Neural progenitor cell (in vitro differentiated cells): ENCODE measurements at regions not wholly inside any gene's neighbourhood (a gene's known extent, or its start where the extent isn't known, plus 50 kb on each side); places are given as distances from the start of the nearest gene placed in this dataset.

Source experiments
- DNase-seq: peaks from one replicate; pipeline ENCODE4 v3.0.0-alpha.2; 2016; ENCODE audit warnings: low spot score
- H2AFZ ChIP-seq: fragments of 200-600 bp; sonication (generic); replicated peaks from 2 replicates; pipeline ENCODE4 v1.6.1; 2016; ENCODE audit warnings: antibody characterized with exemption
- H3F3A ChIP-seq: fragments of 200-600 bp; sonication (generic); 2 replicates; pipeline ENCODE4 v1.6.1; 2016; ENCODE audit warnings: antibody characterized with exemption, low read depth
- H3K27ac ChIP-seq: fragments of 200-600 bp; sonication (generic); 2 replicates; pipeline ENCODE4 v1.5.1; 2016; ENCODE audit warnings: mild to moderate bottlenecking
- H3K27me3 ChIP-seq: fragments of 200-600 bp; sonication (generic); 2 replicates; pipeline ENCODE4 v1.6.1; 2016; ENCODE audit warnings: mild to moderate bottlenecking, moderate library complexity
- H3K36me3 ChIP-seq: fragments of 200-600 bp; sonication (generic); 2 replicates; pipeline ENCODE4 v1.5.1; 2016
- H3K4me1 ChIP-seq: fragments of 200-600 bp; sonication (generic); 2 replicates; pipeline ENCODE4 v1.6.1; 2016; ENCODE audit warnings: mixed run types
- H3K4me2 ChIP-seq: fragments of 200-600 bp; sonication (generic); 2 replicates; pipeline ENCODE4 v1.6.1; 2016
- H3K4me3 ChIP-seq: fragments of 200-600 bp; sonication (generic); 2 replicates; pipeline ENCODE4 v1.5.1; 2016
- H3K79me2 ChIP-seq: fragments of 200-600 bp; sonication (generic); 2 replicates; pipeline ENCODE4 v1.6.1; 2016; ENCODE audit warnings: low read depth
- H3K9ac ChIP-seq: fragments of 200-600 bp; sonication (generic); 2 replicates; pipeline ENCODE4 v1.6.1; 2016
- H3K9me3 ChIP-seq: fragments of 200-600 bp; sonication (generic); 2 replicates; pipeline ENCODE4 v1.5.1; 2016; ENCODE audit warnings: low read depth
- H4K20me1 ChIP-seq: fragments of 200-600 bp; sonication (generic); 2 replicates; pipeline ENCODE4 v1.6.1; 2016; ENCODE audit warnings: low read depth
- H3K27ac Mint-ChIP-seq: 3 replicates; pipeline ENCODE4 v1.8.0; 2021; ENCODE audit warnings: mixed read lengths
- H3K27me3 Mint-ChIP-seq: 2 replicates; pipeline ENCODE4 v1.8.0; 2022; ENCODE audit warnings: low read depth, mild to moderate bottlenecking, inconsistent platforms, moderate library complexity, mixed read lengths; ENCODE audit not compliant: insufficient read depth
- H3K36me3 Mint-ChIP-seq: 3 replicates; pipeline ENCODE4 v1.8.0; 2021; ENCODE audit warnings: mixed read lengths
- H3K4me1 Mint-ChIP-seq: 3 replicates; pipeline ENCODE4 v1.8.0; 2021; ENCODE audit warnings: mixed read lengths
- H3K4me3 Mint-ChIP-seq: 3 replicates; pipeline ENCODE4 v1.8.0; 2021; ENCODE audit warnings: mild to moderate bottlenecking, moderate library complexity, mixed read lengths
- H3K9me3 Mint-ChIP-seq: 3 replicates; pipeline ENCODE4 v1.8.0; 2020; ENCODE audit warnings: mixed read lengths
- CTCF ChIP-seq: fragments of 200-600 bp; sonication (generic); IDR thresholded peaks from 2 replicates; pipeline ENCODE4 v1.5.1; 2017; ENCODE audit warnings: antibody characterized with exemption, mild to moderate bottlenecking
- EZH2 ChIP-seq: fragments of 200-600 bp; sonication (generic); IDR thresholded peaks from 2 replicates; pipeline ENCODE4 v1.6.1; 2017; ENCODE audit warnings: antibody characterized with exemption, mild to moderate bottlenecking, moderate library complexity
- EZH2phosphoT487 ChIP-seq: fragments of 200-600 bp; sonication (generic); IDR thresholded peaks from 2 replicates; pipeline ENCODE4 v1.6.1; 2017; ENCODE audit warnings: antibody characterized with exemption

GRCh38 chr12:104846056-104846767 lies 111.9 kb downstream of the SLC41A2 start:
- Histone ChIP-seq H3K9ac (no peak overlapping the region), H3K4me2 (no peak overlapping the region), H3K27ac (no peak overlapping the region), H4K20me1 (no peaks in the 10 kb centered on the region), H3K9me3 (no peaks in the 10 kb centered on the region), H3K27me3 (no peaks in the 10 kb centered on the region), H3F3A (no peaks in the 10 kb centered on the region), H3K4me1 (no peaks in the 10 kb centered on the region), H3K4me3 (no peak overlapping the region), H3K36me3 (no peaks in the 10 kb centered on the region), H2AFZ (no peak overlapping the region), H3K79me2 (no peaks in the 10 kb centered on the region)
- H3K9me3 Mint-ChIP-seq, result no peaks in the 10 kb centered on the region
- no peak overlapping the region for H3K4me3 Mint-ChIP-seq
- H3K27me3 Mint-ChIP-seq, result no peaks in the 10 kb centered on the region
- no peaks in the 10 kb centered on the region for H3K4me1 Mint-ChIP-seq
- no peaks in the 10 kb centered on the region for H3K36me3 Mint-ChIP-seq
- no peak for TF ChIP-seq EZH2phosphoT487
- TF ChIP-seq EZH2, result no peak
- TF ChIP-seq CTCF, result no peak
- H3K27ac Mint-ChIP-seq, result no peak overlapping the region
- no peak for DNase-seq

DNA sequence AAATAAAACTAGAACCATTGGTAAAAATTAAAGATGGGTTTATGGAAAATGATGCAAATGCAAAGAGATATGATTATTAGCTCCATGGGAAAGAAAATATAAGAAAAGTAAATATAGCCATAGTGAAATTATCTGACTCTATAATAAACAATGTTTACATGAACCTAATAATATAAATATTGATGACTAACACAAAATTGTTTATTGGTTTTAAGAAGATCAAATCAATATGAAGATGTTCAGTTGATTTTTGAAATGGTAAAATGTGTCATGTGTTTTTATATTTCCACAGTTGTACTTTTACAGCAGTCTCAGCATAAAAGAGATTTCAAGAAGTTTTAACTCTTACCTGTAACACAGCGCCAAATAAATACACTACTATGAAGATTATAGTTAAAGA lies 114.0 kb downstream of the SLC41A2 start:
- Mint-ChIP-seq H3K27ac (no peak overlapping the region), H3K36me3 (no peaks in the 10 kb centered on the region), H3K4me3 (no peak overlapping the region), H3K4me1 (no peaks in the 10 kb centered on the region), H3K9me3 (no peaks in the 10 kb centered on the region), H3K27me3 (no peaks in the 10 kb centered on the region)
- Histone ChIP-seq H3K79me2 (no peaks in the 10 kb centered on the region), H3K4me1 (no peaks in the 10 kb centered on the region), H3F3A (no peaks in the 10 kb centered on the region), H3K9me3 (no peaks in the 10 kb centered on the region), H3K4me2 (no peak overlapping the region), H3K9ac (no peak overlapping the region), H3K36me3 (no peaks in the 10 kb centered on the region), H2AFZ (no peak overlapping the region), H3K4me3 (no peak overlapping the region), H3K27me3 (no peaks in the 10 kb centered on the region), H4K20me1 (no peaks in the 10 kb centered on the region), H3K27ac (no peak overlapping the region)
- no peak for DNase-seq
- TF ChIP-seq CTCF (no peak), EZH2 (no peak), EZH2phosphoT487 (no peak)

DNA sequence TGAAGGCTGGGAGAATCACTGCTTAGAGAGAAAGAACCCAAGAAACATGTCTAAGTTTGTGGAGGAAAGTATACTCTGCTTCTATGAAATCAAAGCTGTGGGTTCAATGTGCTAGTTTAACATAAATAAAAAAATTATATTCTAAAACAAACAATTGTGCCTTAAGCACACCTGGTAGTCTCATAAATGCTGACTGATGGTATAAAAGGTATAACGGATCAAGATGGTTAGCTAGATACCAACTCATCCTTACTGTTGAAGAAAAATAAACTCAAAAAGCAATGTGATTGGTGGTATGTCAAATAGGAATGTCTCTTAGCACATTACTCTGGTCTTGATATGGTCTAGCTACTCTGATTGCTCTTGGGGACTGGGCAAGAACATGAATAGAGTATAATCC lies 117.8 kb downstream of the SLC41A2 start:
- H3K27ac ChIP-seq, result no peak overlapping the region
- DNase-seq, result no peak
- Mint-ChIP-seq H3K27me3 (no peaks in the 10 kb centered on the region), H3K4me1 (no peaks in the 10 kb centered on the region), H3K27ac (no peak overlapping the region), H3K36me3 (no peaks in the 10 kb centered on the region), H3K4me3 (no peak overlapping the region), H3K9me3 (no peaks in the 10 kb centered on the region)
- TF ChIP-seq EZH2phosphoT487, result no peak
- TF ChIP-seq EZH2, result no peak
- no peak for TF ChIP-seq CTCF
- H3K4me3 ChIP-seq, result no peak overlapping the region
- no peaks in the 10 kb centered on the region for H3K36me3 ChIP-seq
- H3K9me3 ChIP-seq, result no peaks in the 10 kb centered on the region
- H3K4me1 ChIP-seq, result no peaks in the 10 kb centered on the region
- H3K9ac ChIP-seq, result no peak overlapping the region
- H3K27me3 ChIP-seq, result no peaks in the 10 kb centered on the region
- no peaks in the 10 kb centered on the region for H3F3A ChIP-seq
- H3K4me2 ChIP-seq, result no peak overlapping the region
- no peaks in the 10 kb centered on the region for H3K79me2 ChIP-seq
- no peaks in the 10 kb centered on the region for H4K20me1 ChIP-seq
- no peak overlapping the region for H2AFZ ChIP-seq
